OCI-LY1 (cell line): ENCODE measurements at regions not wholly inside any gene's neighbourhood (a gene's known extent, or its start where the extent isn't known, plus 50 kb on each side); places are given as distances from the start of the nearest gene placed in this dataset.
"Not testable (repeated sequence)": the region's sequence is repeated elsewhere in the genome, so short reads cannot be mapped to it uniquely, and the experiment has no call there.

Experiments
- H2AFZ ChIP-seq: fragments of 200-600 bp; sonication (generic), shearing (Covaris generic); 2 replicates; pipeline ENCODE4 v1.6.0; 2014; ENCODE audit warnings: antibody characterized with exemption, mild to moderate bottlenecking, low read length
- H3F3A ChIP-seq: fragments of 200-600 bp; sonication (generic), shearing (Covaris generic); 2 replicates; pipeline ENCODE4 v1.6.0; 2014; ENCODE audit warnings: mild to moderate bottlenecking, antibody characterized with exemption, low read length, moderate library complexity; ENCODE audit not compliant: insufficient read depth
- H3K27ac ChIP-seq: fragments of 200-600 bp; sonication (generic); 2 replicates; pipeline ENCODE4 v1.5.1; 2014; ENCODE audit warnings: low read length, mixed run types, mild to moderate bottlenecking, low read depth; ENCODE audit not compliant: poor library complexity, severe bottlenecking
- H3K27me3 ChIP-seq: fragments of 200-600 bp; sonication (generic); 2 replicates; pipeline ENCODE4 v1.6.0; 2014; ENCODE audit warnings: antibody characterized with exemption, mild to moderate bottlenecking, low read length, moderate library complexity; ENCODE audit not compliant: insufficient read depth
- H3K36me3 ChIP-seq: fragments of 200-600 bp; sonication (generic); 2 replicates; pipeline ENCODE4 v1.6.1; 2014; ENCODE audit warnings: mild to moderate bottlenecking, antibody characterized with exemption, low read length, moderate library complexity, mixed read lengths; ENCODE audit not compliant: insufficient read depth
- H3K4me1 ChIP-seq: fragments of 200-600 bp; sonication (generic); 2 replicates; pipeline ENCODE4 v1.5.1; 2014; ENCODE audit warnings: mild to moderate bottlenecking, low read length, moderate library complexity; ENCODE audit not compliant: insufficient read depth, severe bottlenecking
- H3K4me2 ChIP-seq: fragments of 200-600 bp; sonication (generic), shearing (Covaris generic); 2 replicates; pipeline ENCODE4 v1.6.1; 2014; ENCODE audit warnings: low read length
- H3K4me3 ChIP-seq: fragments of 200-600 bp; sonication (generic); 2 replicates; pipeline ENCODE4 v1.5.1; 2014; ENCODE audit warnings: low read length, low read depth, mild to moderate bottlenecking, mixed read lengths; ENCODE audit not compliant: poor library complexity, severe bottlenecking
- H3K79me2 ChIP-seq: fragments of 200-600 bp; shearing (Covaris generic); 2 replicates; pipeline ENCODE4 v1.6.1; 2016; ENCODE audit warnings: mixed run types, low read length, mixed read lengths; ENCODE audit not compliant: insufficient read depth
- H3K9ac ChIP-seq: fragments of 200-600 bp; sonication (generic), shearing (Covaris generic); 2 replicates; pipeline ENCODE4 v1.6.1; 2014; ENCODE audit warnings: mild to moderate bottlenecking, low read length, mixed read lengths
- H3K9me2 ChIP-seq: fragments of 200-600 bp; sonication (generic), shearing (Covaris generic); 2 replicates; pipeline ENCODE4 v1.6.1; 2014; ENCODE audit warnings: low read depth, mild to moderate bottlenecking, low read length, mixed read lengths
- H3K9me3 ChIP-seq: fragments of 200-600 bp; shearing (Covaris generic); 2 replicates; pipeline ENCODE4 v1.6.1; 2014; ENCODE audit warnings: low read length, mixed read lengths
- H4K20me1 ChIP-seq: fragments of 200-600 bp; sonication (generic), shearing (Covaris generic); 2 replicates; pipeline ENCODE4 v1.6.0; 2016; ENCODE audit warnings: mild to moderate bottlenecking, low read length; ENCODE audit not compliant: insufficient read depth
- EZH2 ChIP-seq: fragments of 200-600 bp; sonication (generic), shearing (Covaris generic); IDR thresholded peaks from 2 replicates; pipeline ENCODE4 v1.8.0; 2017; ENCODE audit warnings: borderline replicate concordance, mixed run types, mild to moderate bottlenecking, antibody characterized with exemption, low read length, moderate library complexity, mixed read lengths
- TF ChIP-seq, protein P1 (sequence below): fragments of 200-600 bp; sonication (generic), shearing (Covaris generic); IDR thresholded peaks from 2 replicates; pipeline ENCODE4 v1.5.1; 2017; ENCODE audit warnings: mild to moderate bottlenecking, antibody characterized with exemption, low read length, moderate library complexity, mixed read lengths

DNA sequence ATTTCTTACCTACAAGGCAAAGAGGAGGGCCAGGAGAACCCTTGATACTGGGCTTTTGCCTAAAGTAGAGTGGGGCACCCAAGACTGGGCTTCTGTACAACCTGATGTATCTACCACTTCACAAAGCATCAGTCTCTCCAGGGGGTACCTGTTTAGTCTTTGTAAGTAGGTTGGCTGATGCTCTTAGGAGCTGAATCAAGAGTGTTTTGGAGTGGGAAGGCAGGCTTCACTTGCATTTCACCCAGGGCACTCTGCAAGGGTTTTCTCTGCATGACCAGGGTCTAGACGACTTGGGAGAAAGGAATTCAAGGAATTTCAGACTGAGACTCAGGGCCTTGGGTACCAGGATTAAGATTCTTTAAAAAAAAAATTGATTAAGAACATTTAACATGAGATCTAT lies 361.5 kb downstream of the RFC3 start:
- no peaks in the 10 kb centered on the region for H3F3A ChIP-seq
- H3K27me3 ChIP-seq, result no peaks in the 10 kb centered on the region
- no peak overlapping the region for H3K9ac ChIP-seq
- H2AFZ ChIP-seq, result no peak overlapping the region
- no peak overlapping the region for H3K4me3 ChIP-seq
- no peak overlapping the region for H3K27ac ChIP-seq
- H3K4me1 ChIP-seq, result no peaks in the 10 kb centered on the region
- no peaks in the 10 kb centered on the region for H3K9me2 ChIP-seq
- no peaks in the 10 kb centered on the region for H3K9me3 ChIP-seq
- no peak overlapping the region for H3K4me2 ChIP-seq
- H3K79me2 ChIP-seq, result no peaks in the 10 kb centered on the region
- no peaks in the 10 kb centered on the region for H4K20me1 ChIP-seq
- TF ChIP-seq EZH2, result no peak
- TF ChIP-seq, protein P1, sequence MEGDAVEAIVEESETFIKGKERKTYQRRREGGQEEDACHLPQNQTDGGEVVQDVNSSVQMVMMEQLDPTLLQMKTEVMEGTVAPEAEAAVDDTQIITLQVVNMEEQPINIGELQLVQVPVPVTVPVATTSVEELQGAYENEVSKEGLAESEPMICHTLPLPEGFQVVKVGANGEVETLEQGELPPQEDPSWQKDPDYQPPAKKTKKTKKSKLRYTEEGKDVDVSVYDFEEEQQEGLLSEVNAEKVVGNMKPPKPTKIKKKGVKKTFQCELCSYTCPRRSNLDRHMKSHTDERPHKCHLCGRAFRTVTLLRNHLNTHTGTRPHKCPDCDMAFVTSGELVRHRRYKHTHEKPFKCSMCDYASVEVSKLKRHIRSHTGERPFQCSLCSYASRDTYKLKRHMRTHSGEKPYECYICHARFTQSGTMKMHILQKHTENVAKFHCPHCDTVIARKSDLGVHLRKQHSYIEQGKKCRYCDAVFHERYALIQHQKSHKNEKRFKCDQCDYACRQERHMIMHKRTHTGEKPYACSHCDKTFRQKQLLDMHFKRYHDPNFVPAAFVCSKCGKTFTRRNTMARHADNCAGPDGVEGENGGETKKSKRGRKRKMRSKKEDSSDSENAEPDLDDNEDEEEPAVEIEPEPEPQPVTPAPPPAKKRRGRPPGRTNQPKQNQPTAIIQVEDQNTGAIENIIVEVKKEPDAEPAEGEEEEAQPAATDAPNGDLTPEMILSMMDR, result no peak
- no peaks in the 10 kb centered on the region for H3K36me3 ChIP-seq

DNA sequence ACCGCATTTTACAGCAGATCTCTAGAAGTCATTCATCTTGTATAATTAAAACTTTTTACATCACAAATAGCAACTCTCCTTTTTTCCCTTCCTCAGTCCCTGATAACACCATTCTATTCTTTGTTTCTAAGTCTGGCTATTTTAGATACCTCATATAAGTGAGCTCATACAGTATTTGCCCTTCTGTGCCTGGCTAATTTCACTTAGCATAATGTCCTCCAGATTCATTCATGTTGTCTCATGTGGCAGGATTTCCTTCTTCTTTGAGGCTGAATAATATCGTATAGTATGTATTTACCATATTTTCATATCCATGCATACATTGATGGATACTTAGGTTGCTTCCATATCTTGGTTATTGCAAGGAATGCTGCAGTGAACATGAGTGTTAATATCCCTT lies 362.0 kb downstream of the RFC3 start:
- Histone ChIP-seq H4K20me1 (no peaks in the 10 kb centered on the region), H3K4me3 (no peak overlapping the region), H3F3A (no peaks in the 10 kb centered on the region), H3K27me3 (no peaks in the 10 kb centered on the region), H3K36me3 (no peaks in the 10 kb centered on the region), H3K9ac (no peak overlapping the region), H3K4me1 (no peaks in the 10 kb centered on the region), H3K27ac (no peak overlapping the region), H3K9me3 (no peaks in the 10 kb centered on the region), H3K4me2 (no peak overlapping the region), H3K9me2 (no peaks in the 10 kb centered on the region), H3K79me2 (no peaks in the 10 kb centered on the region), H2AFZ (no peak overlapping the region)
- TF ChIP-seq, protein P1, result no peak
- no peak for TF ChIP-seq EZH2

DNA sequence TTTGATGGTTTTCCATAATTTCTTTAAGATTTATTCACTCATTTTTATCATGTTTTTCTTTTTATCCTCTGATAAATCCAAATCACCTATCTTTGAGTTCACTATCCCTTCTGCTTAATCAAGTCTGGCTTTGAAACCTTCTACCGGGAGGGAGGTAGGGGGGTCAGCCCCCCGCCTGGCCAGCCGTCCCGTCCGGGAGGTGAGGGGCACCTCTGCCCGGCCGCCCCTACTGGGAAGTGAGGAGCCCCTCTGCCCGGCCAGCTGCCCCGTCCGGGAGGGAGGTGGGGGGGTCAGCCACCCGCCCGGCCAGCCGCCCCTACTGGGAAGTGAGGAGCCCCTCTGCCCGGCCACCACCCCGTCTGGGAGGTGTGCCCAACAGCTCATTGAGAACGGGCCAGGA lies 363.3 kb downstream of the RFC3 start:
- H3K27me3 ChIP-seq, H3K9me2 ChIP-seq, H3K79me2 ChIP-seq, H4K20me1 ChIP-seq, H3F3A ChIP-seq, H3K9ac ChIP-seq, H3K9me3 ChIP-seq, H3K4me1 ChIP-seq, H3K4me2 ChIP-seq, H3K36me3 ChIP-seq, H3K27ac ChIP-seq, H2AFZ ChIP-seq, H3K4me3 ChIP-seq: not testable (repeated sequence)

DNA sequence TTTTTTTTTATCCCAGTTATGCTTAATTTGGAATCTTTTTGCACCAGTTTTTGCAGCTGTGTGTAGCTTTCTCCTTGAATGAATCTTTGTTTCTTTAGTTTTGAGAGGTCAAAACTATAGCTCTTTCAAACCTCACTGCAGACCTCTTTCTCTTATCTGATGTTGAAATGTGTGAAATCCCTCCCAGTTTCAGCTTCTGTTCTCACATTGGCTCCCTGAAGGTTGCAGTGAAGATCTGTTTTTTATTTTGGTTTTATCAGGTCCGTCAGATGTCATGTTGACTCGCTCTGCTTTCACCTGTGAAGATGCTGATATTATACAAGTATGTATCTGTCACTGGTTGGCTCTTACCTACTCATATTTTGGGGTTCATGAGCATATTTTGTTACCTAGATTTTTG lies 372.0 kb downstream of the RFC3 start:
- H3K9me3 ChIP-seq, result no peaks in the 10 kb centered on the region
- H3K4me2 ChIP-seq, result no peak overlapping the region
- no peak overlapping the region for H2AFZ ChIP-seq
- H3K9ac ChIP-seq, result no peak overlapping the region
- no peaks in the 10 kb centered on the region for H3K27me3 ChIP-seq
- H4K20me1 ChIP-seq, result no peaks in the 10 kb centered on the region
- H3K4me3 ChIP-seq, result no peak overlapping the region
- no peaks in the 10 kb centered on the region for H3K36me3 ChIP-seq
- no peaks in the 10 kb centered on the region for H3F3A ChIP-seq
- TF ChIP-seq, protein P1, result no peak
- TF ChIP-seq EZH2, result no peak
- no peaks in the 10 kb centered on the region for H3K4me1 ChIP-seq
- no peak overlapping the region for H3K27ac ChIP-seq
- H3K79me2 ChIP-seq, result no peaks in the 10 kb centered on the region
- H3K9me2 ChIP-seq, result no peaks in the 10 kb centered on the region
